KMS-11 (cell line): ENCODE measurements at regions not wholly inside any gene's neighbourhood (a gene's known extent, or its start where the extent isn't known, plus 50 kb on each side); places are given as distances from the start of the nearest gene placed in this dataset.

Source experiments
- H2AFZ ChIP-seq: fragments of 200-600 bp; sonication (generic); 2 replicates; pipeline ENCODE4 v1.6.1; 2016; ENCODE audit warnings: antibody characterized with exemption, mixed run types, low read depth
- H3K27ac ChIP-seq: fragments of 200-600 bp; sonication (generic); 2 replicates; pipeline ENCODE4 v1.6.1; 2016; ENCODE audit warnings: mild to moderate bottlenecking, mixed run types
- H3K27me3 ChIP-seq: fragments of 200-600 bp; sonication (generic); 2 replicates; pipeline ENCODE4 v1.6.1; 2017; ENCODE audit warnings: mild to moderate bottlenecking, low read depth, mixed run types, moderate library complexity; ENCODE audit not compliant: insufficient read depth
- H3K36me3 ChIP-seq: fragments of 200-600 bp; sonication (generic); 2 replicates; pipeline ENCODE4 v1.6.1; 2017; ENCODE audit warnings: mild to moderate bottlenecking, mixed run types; ENCODE audit not compliant: insufficient read depth
- H3K4me1 ChIP-seq: fragments of 200-600 bp; sonication (generic); 2 replicates; pipeline ENCODE4 v1.6.1; 2016; ENCODE audit warnings: mild to moderate bottlenecking, low read depth, mixed run types; ENCODE audit not compliant: poor library complexity, severe bottlenecking
- H3K4me2 ChIP-seq: fragments of 200-600 bp; sonication (generic); 2 replicates; pipeline ENCODE4 v1.7.0; 2016; ENCODE audit warnings: mild to moderate bottlenecking, mixed run types
- H3K4me3 ChIP-seq: fragments of 200-600 bp; sonication (generic); IDR thresholded peaks from 2 replicates; pipeline ENCODE4 v1.6.1; 2017; ENCODE audit warnings: low read depth, low read length, mixed read lengths; ENCODE audit not compliant: insufficient read depth
- H3K79me2 ChIP-seq: fragments of 200-600 bp; sonication (generic); 2 replicates; pipeline ENCODE4 v1.6.1; 2016; ENCODE audit warnings: low read depth, mixed run types; ENCODE audit not compliant: insufficient read depth
- H3K9ac ChIP-seq: fragments of 200-600 bp; sonication (generic); 2 replicates; pipeline ENCODE4 v1.6.1; 2016; ENCODE audit warnings: mild to moderate bottlenecking, mixed run types
- H4K20me1 ChIP-seq: fragments of 200-600 bp; sonication (generic); 2 replicates; pipeline ENCODE4 v1.6.1; 2016; ENCODE audit warnings: mild to moderate bottlenecking, mixed run types; ENCODE audit not compliant: insufficient read depth
- TF ChIP-seq, protein P1 (sequence below): fragments of 200-600 bp; sonication (generic); conservative IDR thresholded peaks from 2 replicates; pipeline ENCODE4 v1.6.1; 2017; ENCODE audit warnings: low read depth, mild to moderate bottlenecking, antibody characterized with exemption, low read length, moderate library complexity, mixed read lengths

GRCh38 chr15:70241561-70242320 lies 144.0 kb upstream of the TLE3 start:
- Histone ChIP-seq H3K9ac (no peak overlapping the region), H3K79me2 (no peaks in the 10 kb centered on the region), H2AFZ (no peak overlapping the region), H3K4me2 (no peak overlapping the region), H3K4me1 (peaks cover 8% of the 10 kb centered on the region), H4K20me1 (no peaks in the 10 kb centered on the region), H3K27ac (no peak overlapping the region), H3K36me3 (no peaks in the 10 kb centered on the region), H3K4me3 (no peak overlapping the region), H3K27me3 (no peaks in the 10 kb centered on the region)
- TF ChIP-seq, protein P1, sequence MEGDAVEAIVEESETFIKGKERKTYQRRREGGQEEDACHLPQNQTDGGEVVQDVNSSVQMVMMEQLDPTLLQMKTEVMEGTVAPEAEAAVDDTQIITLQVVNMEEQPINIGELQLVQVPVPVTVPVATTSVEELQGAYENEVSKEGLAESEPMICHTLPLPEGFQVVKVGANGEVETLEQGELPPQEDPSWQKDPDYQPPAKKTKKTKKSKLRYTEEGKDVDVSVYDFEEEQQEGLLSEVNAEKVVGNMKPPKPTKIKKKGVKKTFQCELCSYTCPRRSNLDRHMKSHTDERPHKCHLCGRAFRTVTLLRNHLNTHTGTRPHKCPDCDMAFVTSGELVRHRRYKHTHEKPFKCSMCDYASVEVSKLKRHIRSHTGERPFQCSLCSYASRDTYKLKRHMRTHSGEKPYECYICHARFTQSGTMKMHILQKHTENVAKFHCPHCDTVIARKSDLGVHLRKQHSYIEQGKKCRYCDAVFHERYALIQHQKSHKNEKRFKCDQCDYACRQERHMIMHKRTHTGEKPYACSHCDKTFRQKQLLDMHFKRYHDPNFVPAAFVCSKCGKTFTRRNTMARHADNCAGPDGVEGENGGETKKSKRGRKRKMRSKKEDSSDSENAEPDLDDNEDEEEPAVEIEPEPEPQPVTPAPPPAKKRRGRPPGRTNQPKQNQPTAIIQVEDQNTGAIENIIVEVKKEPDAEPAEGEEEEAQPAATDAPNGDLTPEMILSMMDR, result no peak

DNA sequence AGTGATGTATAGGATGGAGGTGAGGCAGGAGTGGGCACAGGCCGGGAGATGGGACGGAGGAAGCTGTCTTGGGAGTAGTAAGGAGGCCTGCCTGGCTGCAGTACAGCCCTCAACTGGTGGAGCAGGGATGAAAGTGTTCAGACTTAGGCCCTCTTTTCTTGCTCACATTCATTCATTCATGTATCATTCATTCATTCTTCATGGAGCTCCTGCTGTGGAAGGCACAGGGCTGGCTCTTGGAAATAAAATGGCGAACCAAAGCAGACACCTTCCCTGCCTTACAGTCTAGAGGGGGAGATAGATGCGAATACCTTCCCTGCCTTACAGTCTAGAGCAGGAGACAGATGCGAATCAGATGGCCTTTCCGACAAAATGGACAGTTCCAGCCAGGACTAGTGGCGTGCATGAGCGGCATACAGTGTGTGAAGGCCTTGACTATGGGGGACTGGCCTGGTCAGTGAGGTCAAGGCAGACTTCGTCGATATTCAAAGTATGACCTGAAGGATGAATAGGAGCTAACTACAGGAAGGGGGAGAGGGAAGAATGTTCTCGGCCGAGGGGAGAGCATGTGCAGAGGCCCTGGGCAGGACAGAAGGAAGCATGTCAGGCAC lies 143.2 kb upstream of the TLE3 start:
- Histone ChIP-seq H3K4me2 (no peak overlapping the region), H3K4me1 (peaks cover 5% of the 10 kb centered on the region), H3K79me2 (no peaks in the 10 kb centered on the region), H4K20me1 (no peaks in the 10 kb centered on the region), H3K27me3 (no peaks in the 10 kb centered on the region), H3K36me3 (no peaks in the 10 kb centered on the region), H3K4me3 (no peak overlapping the region), H3K9ac (no peak overlapping the region), H2AFZ (no peak overlapping the region), H3K27ac (no peak overlapping the region)
- TF ChIP-seq, protein P1, result no peak

- no peaks in the 10 kb centered on the region for H3K36me3 ChIP-seq
- no peaks in the 10 kb centered on the region for H3K4me1 ChIP-seq
- no peak overlapping the region for H3K4me2 ChIP-seq
- H2AFZ ChIP-seq, result no peak overlapping the region
- H3K27ac ChIP-seq, result no peak overlapping the region
- TF ChIP-seq, protein P1, result no peak
- H3K4me3 ChIP-seq, result no peak overlapping the region
- H3K79me2 ChIP-seq, result no peaks in the 10 kb centered on the region
- no peaks in the 10 kb centered on the region for H4K20me1 ChIP-seq
- H3K9ac ChIP-seq, result no peak overlapping the region
- no peaks in the 10 kb centered on the region for H3K27me3 ChIP-seq
Measured at GRCh38 chr15:70240082-70240481, 142.4 kb upstream of the TLE3 start.

GRCh38 chr15:70238917-70239316 lies 141.2 kb upstream of the TLE3 start:
- H3K36me3 ChIP-seq, result no peaks in the 10 kb centered on the region
- no peak overlapping the region for H3K4me3 ChIP-seq
- no peaks in the 10 kb centered on the region for H4K20me1 ChIP-seq
- no peak overlapping the region for H3K27ac ChIP-seq
- no peak overlapping the region for H3K4me2 ChIP-seq
- H3K4me1 ChIP-seq, result no peaks in the 10 kb centered on the region
- no peak overlapping the region for H3K9ac ChIP-seq
- TF ChIP-seq, protein P1, result no peak
- H3K79me2 ChIP-seq, result no peaks in the 10 kb centered on the region
- H3K27me3 ChIP-seq, result no peaks in the 10 kb centered on the region
- H2AFZ ChIP-seq, result no peak overlapping the region
